HEK293 (cell line): ENCODE measurements at regions not wholly inside any gene's neighbourhood (a gene's known extent, or its start where the extent isn't known, plus 50 kb on each side); places are given as distances from the start of the nearest gene placed in this dataset.

Source experiments
- CTCF ChIA-PET: fragments of 350-600 bp; formaldehyde crosslinking; extraction: SDS; loops from one replicate; lab custom pipeline; 2021; ENCODE audit warnings: antibody characterized with exemption; lab: Yijun Ruan, JAX
- POLR2A ChIA-PET: fragments of 300-600 bp; formaldehyde crosslinking; extraction: SDS; loops from one replicate; lab custom pipeline; 2020; ENCODE audit warnings: antibody characterized with exemption, inconsistent platforms; lab: Yijun Ruan, JAX
- H3K27ac ChIP-seq: fragments of 200-500 bp; sonication (Bioruptor generic); 2 replicates; pipeline ENCODE4 v1.5.1; 2014; ENCODE audit warnings: low read depth, low read length, control low read depth, inconsistent platforms; ENCODE audit errors: extremely low read depth
- H3K36me3 ChIP-seq, 2 experiments: fragments of 200-500 bp in 1 of 2; sonication (Bioruptor generic) in 1 of 2; 1 replicate in 1 of 2; 2 replicates in 1 of 2; pipeline ENCODE4 v1.5.1; 2014 to 2017; ENCODE audit warnings: inconsistent platforms in 2 of 2, low read length in 2 of 2; ENCODE audit not compliant: control insufficient read depth in 2 of 2, insufficient read depth in 1 of 2
- H3K4me1 ChIP-seq: fragments of 200-500 bp; sonication (Bioruptor generic); 2 replicates; pipeline ENCODE4 v1.5.1; 2014; ENCODE audit warnings: mild to moderate bottlenecking, low read length, inconsistent platforms; ENCODE audit not compliant: control insufficient read depth, insufficient read depth
- H3K4me3 ChIP-seq: 2 replicates; pipeline ENCODE4 v1.5.1; 2011; ENCODE audit warnings: low read depth, mild to moderate bottlenecking, control low read depth, low read length, moderate library complexity
- H3K9me3 ChIP-seq: fragments of 200-500 bp; sonication (Bioruptor generic); 2 replicates; pipeline ENCODE4 v1.5.1; 2014; ENCODE audit warnings: low read depth, low read length, inconsistent platforms; ENCODE audit not compliant: control insufficient read depth, insufficient read depth
- BCL11B ChIP-seq: fragments of 450-650 bp; formaldehyde crosslinking; IDR thresholded peaks from 2 replicates; pipeline ENCODE4 v1.5.1; 2016; ENCODE audit warnings: low read depth, missing biosample characterization, missing genetic modification characterization
- IKZF3 ChIP-seq: fragments of 450-650 bp; IDR thresholded peaks from 2 replicates; pipeline ENCODE4 v1.5.0; 2018; ENCODE audit warnings: missing biosample characterization, mild to moderate bottlenecking, missing genetic modification characterization, moderate library complexity
- SCRT1 ChIP-seq: fragments of 450-650 bp; formaldehyde crosslinking; IDR thresholded peaks from 2 replicates; pipeline ENCODE4 v1.5.1; 2016; ENCODE audit warnings: missing biosample characterization, missing genetic modification characterization, borderline replicate concordance
- SP3 ChIP-seq: fragments of 450-650 bp; formaldehyde crosslinking; IDR thresholded peaks from 2 replicates; pipeline ENCODE4 v1.5.1; 2016; ENCODE audit warnings: missing biosample characterization, missing genetic modification characterization
- ZBTB10 ChIP-seq: fragments of 450-650 bp; formaldehyde crosslinking; IDR thresholded peaks from 2 replicates; pipeline ENCODE4 v1.5.1; 2016; ENCODE audit warnings: missing biosample characterization, missing genetic modification characterization
- ZBTB7A ChIP-seq: fragments of 450-650 bp; formaldehyde crosslinking; IDR thresholded peaks from 2 replicates; pipeline ENCODE4 v1.5.1; 2016; ENCODE audit warnings: low read depth, missing biosample characterization, missing genetic modification characterization
- ZNF132 ChIP-seq: fragments of 450-650 bp; formaldehyde crosslinking; IDR thresholded peaks from 2 replicates; pipeline ENCODE4 v1.5.1; 2017; ENCODE audit warnings: missing biosample characterization, missing genetic modification characterization, borderline replicate concordance
- ZNF174 ChIP-seq: fragments of 450-650 bp; formaldehyde crosslinking; IDR thresholded peaks from 2 replicates; pipeline ENCODE4 v1.5.0; 2017; ENCODE audit warnings: missing biosample characterization, mild to moderate bottlenecking, missing genetic modification characterization
- ZNF19 ChIP-seq: fragments of 450-650 bp; formaldehyde crosslinking; IDR thresholded peaks from 2 replicates; pipeline ENCODE4; 2016; ENCODE audit warnings: missing biosample characterization, missing genetic modification characterization, low read depth
- ZNF24 ChIP-seq: fragments of 450-650 bp; formaldehyde crosslinking; IDR thresholded peaks from 2 replicates; pipeline ENCODE4 v1.5.1; 2016; ENCODE audit warnings: missing biosample characterization, missing genetic modification characterization
- ZNF248 ChIP-seq: fragments of 450-650 bp; formaldehyde crosslinking; IDR thresholded peaks from 2 replicates; pipeline ENCODE4 v1.5.1; 2017; ENCODE audit warnings: missing biosample characterization, missing genetic modification characterization
- ZNF274 ChIP-seq, 2 experiments: fragments of 200-500 bp in 1 of 2; fragments of 450-650 bp in 1 of 2; sonication (Bioruptor generic) in 1 of 2; formaldehyde crosslinking in 1 of 2; IDR thresholded peaks; 2 replicates each; pipeline versions ENCODE4 v1.5.1 to v1.6.1; 2014 to 2016; ENCODE audit warnings: borderline replicate concordance in 1 of 2, inconsistent platforms in 1 of 2, low read length in 1 of 2, missing biosample characterization in 1 of 2, missing genetic modification characterization in 1 of 2
- ZNF302 ChIP-seq: fragments of 450-650 bp; formaldehyde crosslinking; IDR thresholded peaks from 2 replicates; pipeline ENCODE4 v1.5.1; 2016; ENCODE audit warnings: missing biosample characterization, missing genetic modification characterization, low read depth
- ZNF311 ChIP-seq: fragments of 450-650 bp; formaldehyde crosslinking; IDR thresholded peaks from 2 replicates; pipeline ENCODE4 v1.5.1; 2017; ENCODE audit warnings: missing biosample characterization, missing genetic modification characterization, borderline replicate concordance
- ZNF341 ChIP-seq: fragments of 450-650 bp; formaldehyde crosslinking; IDR thresholded peaks from 2 replicates; pipeline ENCODE4; 2016; ENCODE audit warnings: low read depth, missing biosample characterization, missing genetic modification characterization
- ZNF354C ChIP-seq: fragments of 450-650 bp; formaldehyde crosslinking; IDR thresholded peaks from 2 replicates; pipeline ENCODE4 v1.5.1; 2016; ENCODE audit warnings: missing biosample characterization, missing genetic modification characterization, low read depth, borderline replicate concordance
- ZNF473 ChIP-seq: fragments of 450-650 bp; formaldehyde crosslinking; IDR thresholded peaks from 2 replicates; pipeline ENCODE4 v1.5.1; 2017; ENCODE audit warnings: missing biosample characterization, missing genetic modification characterization
- ZNF585B ChIP-seq: fragments of 450-650 bp; formaldehyde crosslinking; IDR thresholded peaks from 2 replicates; pipeline ENCODE4 v1.5.1; 2016; ENCODE audit warnings: missing biosample characterization, missing genetic modification characterization
- ZNF707 ChIP-seq: fragments of 450-650 bp; formaldehyde crosslinking; IDR thresholded peaks from 2 replicates; pipeline ENCODE4 v1.5.1; 2016; ENCODE audit warnings: missing biosample characterization, missing genetic modification characterization
- ZNF785 ChIP-seq: fragments of 450-650 bp; formaldehyde crosslinking; IDR thresholded peaks from 2 replicates; pipeline ENCODE4 v1.5.1; 2016; ENCODE audit warnings: missing biosample characterization, missing genetic modification characterization
- ZSCAN16 ChIP-seq: fragments of 450-650 bp; formaldehyde crosslinking; IDR thresholded peaks from 2 replicates; pipeline ENCODE4 v1.5.1; 2016; ENCODE audit warnings: missing biosample characterization, missing genetic modification characterization
- ZSCAN5A ChIP-seq: fragments of 450-650 bp; formaldehyde crosslinking; IDR thresholded peaks from 2 replicates; pipeline ENCODE4 v1.5.1; 2016; ENCODE audit warnings: missing biosample characterization, missing genetic modification characterization
- TF ChIP-seq, protein P1 (sequence below): fragments of 450-650 bp; formaldehyde crosslinking; IDR thresholded peaks from 2 replicates; pipeline ENCODE4 v1.5.1; 2016; ENCODE audit warnings: missing biosample characterization, missing genetic modification characterization
- TF ChIP-seq, protein P2 (sequence below): fragments of 450-650 bp; formaldehyde crosslinking; IDR thresholded peaks from 2 replicates; pipeline ENCODE4; 2016; ENCODE audit warnings: missing biosample characterization, missing genetic modification characterization
- TF ChIP-seq, protein P3 (sequence below): IDR thresholded peaks from 2 replicates; pipeline ENCODE4 v1.6.1; 2011; ENCODE audit warnings: mild to moderate bottlenecking, low read depth, low read length, borderline replicate concordance

GRCh38 chr6:86536121-86536520 is 401.2 kb upstream of the HTR1E start:
- Histone ChIP-seq H3K4me1 (no peaks in the 10 kb centered on the region), H3K9me3 (no peaks in the 10 kb centered on the region), H3K36me3 (no peaks in the 10 kb centered on the region), H3K27ac (no peak overlapping the region), H3K4me3 (no peak overlapping the region)
- POLR2A ChIA-PET: no interaction called here
- TF ChIP-seq ZSCAN16 (tag by site-specific recombination): no peak
- no peak for TF ChIP-seq SCRT1
- TF ChIP-seq ZNF248 (tag by site-specific recombination): no peak
- no peak for TF ChIP-seq ZNF302 (tag by site-specific recombination)
- TF ChIP-seq, protein P1, sequence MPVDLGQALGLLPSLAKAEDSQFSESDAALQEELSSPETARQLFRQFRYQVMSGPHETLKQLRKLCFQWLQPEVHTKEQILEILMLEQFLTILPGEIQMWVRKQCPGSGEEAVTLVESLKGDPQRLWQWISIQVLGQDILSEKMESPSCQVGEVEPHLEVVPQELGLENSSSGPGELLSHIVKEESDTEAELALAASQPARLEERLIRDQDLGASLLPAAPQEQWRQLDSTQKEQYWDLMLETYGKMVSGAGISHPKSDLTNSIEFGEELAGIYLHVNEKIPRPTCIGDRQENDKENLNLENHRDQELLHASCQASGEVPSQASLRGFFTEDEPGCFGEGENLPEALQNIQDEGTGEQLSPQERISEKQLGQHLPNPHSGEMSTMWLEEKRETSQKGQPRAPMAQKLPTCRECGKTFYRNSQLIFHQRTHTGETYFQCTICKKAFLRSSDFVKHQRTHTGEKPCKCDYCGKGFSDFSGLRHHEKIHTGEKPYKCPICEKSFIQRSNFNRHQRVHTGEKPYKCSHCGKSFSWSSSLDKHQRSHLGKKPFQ (tag by site-specific recombination): no peak
- no peak for TF ChIP-seq SP3 (tag by site-specific recombination)
- no peak for TF ChIP-seq ZNF354C (tag by site-specific recombination)
- TF ChIP-seq IKZF3: no peak
- no peak for TF ChIP-seq ZNF341 (tag by site-specific recombination)
- no peak for TF ChIP-seq ZNF24
- CTCF ChIA-PET: no interaction called here

DNA sequence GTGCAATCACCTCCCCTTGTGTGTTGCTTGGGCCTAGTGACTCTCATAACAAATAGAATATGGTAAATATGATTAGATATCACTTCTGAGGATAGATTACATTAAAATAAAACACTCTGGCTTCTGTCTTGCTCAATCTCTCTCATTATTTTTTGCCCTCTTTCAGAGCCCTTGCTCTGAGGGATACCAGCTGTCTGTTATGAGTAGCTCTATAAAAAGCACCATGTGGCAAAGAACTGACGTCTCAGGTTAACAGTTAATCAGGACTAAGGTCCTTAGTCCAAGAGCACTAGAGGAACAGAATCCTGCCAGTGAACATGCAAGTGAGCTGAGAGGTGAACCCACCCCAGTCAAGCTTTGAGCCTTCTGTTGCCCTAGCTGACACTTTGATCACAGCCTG is 402.2 kb upstream of the HTR1E start:
- POLR2A ChIA-PET: no interaction called here
- TF ChIP-seq ZBTB7A: no peak
- TF ChIP-seq ZNF132 (tag by site-specific recombination): no peak
- TF ChIP-seq, protein P2, sequence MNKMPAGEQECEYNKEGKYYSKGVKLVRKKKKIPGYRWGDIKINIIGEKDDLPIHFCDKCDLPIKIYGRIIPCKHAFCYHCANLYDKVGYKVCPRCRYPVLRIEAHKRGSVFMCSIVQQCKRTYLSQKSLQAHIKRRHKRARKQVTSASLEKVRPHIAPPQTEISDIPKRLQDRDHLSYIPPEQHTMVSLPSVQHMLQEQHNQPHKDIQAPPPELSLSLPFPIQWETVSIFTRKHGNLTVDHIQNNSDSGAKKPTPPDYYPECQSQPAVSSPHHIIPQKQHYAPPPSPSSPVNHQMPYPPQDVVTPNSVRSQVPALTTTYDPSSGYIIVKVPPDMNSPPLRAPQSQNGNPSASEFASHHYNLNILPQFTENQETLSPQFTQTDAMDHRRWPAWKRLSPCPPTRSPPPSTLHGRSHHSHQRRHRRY (tag by site-specific recombination): no peak
- no peak for TF ChIP-seq ZNF174
- no peak for TF ChIP-seq ZNF311 (tag by site-specific recombination)
- TF ChIP-seq ZNF473 (tag by site-specific recombination): no peak
- TF ChIP-seq BCL11B (tag by site-specific recombination): no peak
- no peak for TF ChIP-seq ZNF19 (tag by site-specific recombination)
- TF ChIP-seq, protein P3, sequence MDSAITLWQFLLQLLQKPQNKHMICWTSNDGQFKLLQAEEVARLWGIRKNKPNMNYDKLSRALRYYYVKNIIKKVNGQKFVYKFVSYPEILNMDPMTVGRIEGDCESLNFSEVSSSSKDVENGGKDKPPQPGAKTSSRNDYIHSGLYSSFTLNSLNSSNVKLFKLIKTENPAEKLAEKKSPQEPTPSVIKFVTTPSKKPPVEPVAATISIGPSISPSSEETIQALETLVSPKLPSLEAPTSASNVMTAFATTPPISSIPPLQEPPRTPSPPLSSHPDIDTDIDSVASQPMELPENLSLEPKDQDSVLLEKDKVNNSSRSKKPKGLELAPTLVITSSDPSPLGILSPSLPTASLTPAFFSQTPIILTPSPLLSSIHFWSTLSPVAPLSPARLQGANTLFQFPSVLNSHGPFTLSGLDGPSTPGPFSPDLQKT: no peak
- no peak for TF ChIP-seq ZNF274 (IDR thresholded peaks at IDR 0.05; ENCODE audit: low read length)
- no peak for TF ChIP-seq ZNF274 (tag by site-specific recombination; IDR thresholded peaks at IDR 0.05; ENCODE audit: borderline replicate concordance)
- TF ChIP-seq ZNF585B (tag by site-specific recombination): no peak
- TF ChIP-seq ZNF785 (tag by site-specific recombination): no peak
- no peak for TF ChIP-seq ZSCAN5A (tag by site-specific recombination)
- TF ChIP-seq ZNF707 (tag by site-specific recombination): no peak
- no peak for TF ChIP-seq ZBTB10
- CTCF ChIA-PET: no interaction called here

More for the DNA sequence above, 402.2 kb upstream of the HTR1E start:
- Histone ChIP-seq H3K9me3 (no peaks in the 10 kb centered on the region), H3K4me3 (no peak overlapping the region), H3K36me3 (no peaks in the 10 kb centered on the region), H3K4me1 (no peaks in the 10 kb centered on the region), H3K27ac (no peak overlapping the region)
